ENCODE measurements at regions not wholly inside any gene's neighbourhood (a gene's known extent, or its start where the extent isn't known, plus 50 kb on each side); places are given as distances from the start of the nearest gene placed in this dataset.

- TF ChIP-seq, protein P1, sequence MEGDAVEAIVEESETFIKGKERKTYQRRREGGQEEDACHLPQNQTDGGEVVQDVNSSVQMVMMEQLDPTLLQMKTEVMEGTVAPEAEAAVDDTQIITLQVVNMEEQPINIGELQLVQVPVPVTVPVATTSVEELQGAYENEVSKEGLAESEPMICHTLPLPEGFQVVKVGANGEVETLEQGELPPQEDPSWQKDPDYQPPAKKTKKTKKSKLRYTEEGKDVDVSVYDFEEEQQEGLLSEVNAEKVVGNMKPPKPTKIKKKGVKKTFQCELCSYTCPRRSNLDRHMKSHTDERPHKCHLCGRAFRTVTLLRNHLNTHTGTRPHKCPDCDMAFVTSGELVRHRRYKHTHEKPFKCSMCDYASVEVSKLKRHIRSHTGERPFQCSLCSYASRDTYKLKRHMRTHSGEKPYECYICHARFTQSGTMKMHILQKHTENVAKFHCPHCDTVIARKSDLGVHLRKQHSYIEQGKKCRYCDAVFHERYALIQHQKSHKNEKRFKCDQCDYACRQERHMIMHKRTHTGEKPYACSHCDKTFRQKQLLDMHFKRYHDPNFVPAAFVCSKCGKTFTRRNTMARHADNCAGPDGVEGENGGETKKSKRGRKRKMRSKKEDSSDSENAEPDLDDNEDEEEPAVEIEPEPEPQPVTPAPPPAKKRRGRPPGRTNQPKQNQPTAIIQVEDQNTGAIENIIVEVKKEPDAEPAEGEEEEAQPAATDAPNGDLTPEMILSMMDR (IDR thresholded peaks at IDR 0.05), result no peak
- TF ChIP-seq POLR2AphosphoS5 (IDR thresholded peaks at IDR 0.05), result no peak
Observed at GRCh38 chr3:163863146-163863545, 1215.2 kb downstream of the SI start.

Measured in gastroesophageal sphincter (tissue), 3 donors.